ENCODE measurements at regions not wholly inside any gene's neighbourhood (a gene's known extent, or its start where the extent isn't known, plus 50 kb on each side); places are given as distances from the start of the nearest gene placed in this dataset.

GRCh38 chr13:78215458-78216108 is 297.0 kb upstream of the EDNRB start:
- no peak for DNase-seq

- DNase-seq, result no peak
These were observed 282.8 kb upstream of the EDNRB start for GRCh38 chr13:78201411-78201810.

GRCh38 chr13:78198821-78199220 is 280.2 kb upstream of the EDNRB start:
- no peak for DNase-seq

- no peak for DNase-seq
These were observed 279.8 kb upstream of the EDNRB start for GRCh38 chr13:78198419-78198818.

GRCh38 chr13:78197231-78197630 is 278.6 kb upstream of the EDNRB start:
- DNase-seq, result no peak

GRCh38 chr13:78194904-78195639 is 276.4 kb upstream of the EDNRB start:
- no peak for DNase-seq

GRCh38 chr13:78193846-78194245 is 275.2 kb upstream of the EDNRB start:
- DNase-seq, result no peak

GRCh38 chr13:78192716-78193115 is 274.1 kb upstream of the EDNRB start:
- no peak for DNase-seq

- no peak for DNase-seq
These were observed 271.7 kb upstream of the EDNRB start for GRCh38 chr13:78190296-78190695.

GRCh38 chr13:78187781-78188180 is 269.1 kb upstream of the EDNRB start:
- no peak for DNase-seq

GRCh38 chr13:78185700-78186099 is 267.1 kb upstream of the EDNRB start:
- DNase-seq, result no peak

GRCh38 chr13:78183732-78184131 is 265.1 kb upstream of the EDNRB start:
- no peak for DNase-seq

- DNase-seq, result no peak
These were observed 264.2 kb upstream of the EDNRB start for GRCh38 chr13:78182813-78183212.

- DNase-seq, result no peak
These were observed 258.7 kb upstream of the EDNRB start for GRCh38 chr13:78177306-78177705.

GRCh38 chr13:78176880-78177279 is 258.2 kb upstream of the EDNRB start:
- no peak for DNase-seq

GRCh38 chr13:78169386-78169785 is 250.8 kb upstream of the EDNRB start:
- no peak for DNase-seq

GRCh38 chr13:78168981-78169380 is 250.3 kb upstream of the EDNRB start:
- no peak for DNase-seq

GRCh38 chr13:78161266-78161665 is 242.6 kb upstream of the EDNRB start:
- DNase-seq, result no peak

- DNase-seq, result no peak
These were observed 242.2 kb upstream of the EDNRB start for GRCh38 chr13:78160793-78161192.

- DNase-seq, result no peak
These were observed 233.8 kb upstream of the EDNRB start for GRCh38 chr13:78152415-78152814.

GRCh38 chr13:78147905-78148304 is 229.3 kb upstream of the EDNRB start:
- no peak for DNase-seq

- no peak for DNase-seq
These were observed 226.6 kb upstream of the EDNRB start for GRCh38 chr13:78145276-78145675.

- no peak for DNase-seq
These were observed 221.1 kb upstream of the EDNRB start for GRCh38 chr13:78139765-78140164.

- DNase-seq, result no peak
These were observed 220.1 kb upstream of the EDNRB start for GRCh38 chr13:78138756-78139155.

Measured in hindlimb muscle (tissue), 1 donor.